ENCODE measurements at regions not wholly inside any gene's neighbourhood (a gene's known extent, or its start where the extent isn't known, plus 50 kb on each side); places are given as distances from the start of the nearest gene placed in this dataset.

GRCh38 chr12:67430708-67431335 lies 161.7 kb downstream of the CAND1 start:
- TF ChIP-seq, protein P1, sequence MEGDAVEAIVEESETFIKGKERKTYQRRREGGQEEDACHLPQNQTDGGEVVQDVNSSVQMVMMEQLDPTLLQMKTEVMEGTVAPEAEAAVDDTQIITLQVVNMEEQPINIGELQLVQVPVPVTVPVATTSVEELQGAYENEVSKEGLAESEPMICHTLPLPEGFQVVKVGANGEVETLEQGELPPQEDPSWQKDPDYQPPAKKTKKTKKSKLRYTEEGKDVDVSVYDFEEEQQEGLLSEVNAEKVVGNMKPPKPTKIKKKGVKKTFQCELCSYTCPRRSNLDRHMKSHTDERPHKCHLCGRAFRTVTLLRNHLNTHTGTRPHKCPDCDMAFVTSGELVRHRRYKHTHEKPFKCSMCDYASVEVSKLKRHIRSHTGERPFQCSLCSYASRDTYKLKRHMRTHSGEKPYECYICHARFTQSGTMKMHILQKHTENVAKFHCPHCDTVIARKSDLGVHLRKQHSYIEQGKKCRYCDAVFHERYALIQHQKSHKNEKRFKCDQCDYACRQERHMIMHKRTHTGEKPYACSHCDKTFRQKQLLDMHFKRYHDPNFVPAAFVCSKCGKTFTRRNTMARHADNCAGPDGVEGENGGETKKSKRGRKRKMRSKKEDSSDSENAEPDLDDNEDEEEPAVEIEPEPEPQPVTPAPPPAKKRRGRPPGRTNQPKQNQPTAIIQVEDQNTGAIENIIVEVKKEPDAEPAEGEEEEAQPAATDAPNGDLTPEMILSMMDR (IDR thresholded peaks at IDR 0.05; ENCODE audit: low read depth, low read length, missing control alignments): peak; percentile 11
- in situ Hi-C loops (cut with HindIII; ENCODE audit: low sequenced_read_pairs): no loop called here
- no peak overlapping the region for H3K4me3 ChIP-seq (ENCODE audit: low read depth, low read length)
- no peak for DNase-seq (ENCODE audit: low read depth)

DNA sequence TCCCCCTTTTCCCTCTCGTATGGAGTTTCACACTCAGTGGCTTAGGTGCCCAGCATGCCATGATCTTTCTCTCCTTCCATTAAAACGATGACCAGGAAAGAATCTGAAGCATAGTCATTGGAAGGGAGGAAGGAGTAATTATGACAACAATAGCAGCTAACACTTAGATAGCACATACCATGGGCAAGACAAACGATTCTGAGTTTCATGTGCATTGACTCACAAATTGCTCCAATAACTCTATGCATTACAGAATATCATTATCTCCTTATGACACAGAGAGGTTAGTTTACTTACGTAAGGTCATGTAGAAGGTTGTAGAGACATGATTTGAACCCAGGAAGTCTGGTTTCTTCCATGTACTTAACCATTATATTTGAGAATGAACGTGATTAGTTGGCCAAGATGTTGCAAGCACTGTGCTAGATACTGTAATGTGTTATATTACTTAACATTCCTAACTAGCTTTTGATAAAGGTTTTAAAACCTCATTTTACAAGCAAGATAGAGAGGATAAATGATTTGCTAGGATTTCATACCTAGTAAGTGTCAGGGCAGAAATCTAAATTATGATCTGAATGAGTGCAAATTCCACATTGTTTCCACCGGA lies 162.4 kb downstream of the CAND1 start:
- TF ChIP-seq, protein P1 (IDR thresholded peaks at IDR 0.05; ENCODE audit: low read depth, low read length, missing control alignments): no peak

GRCh38 chr12:67433385-67434175 lies 164.4 kb downstream of the CAND1 start:
- TF ChIP-seq, protein P1 (IDR thresholded peaks at IDR 0.05; ENCODE audit: low read depth, low read length, missing control alignments): no peak
- H3K4me3 ChIP-seq (ENCODE audit: low read depth, low read length): no peak overlapping the region
- no peak for DNase-seq (ENCODE audit: low read depth)
- in situ Hi-C loops (cut with HindIII; ENCODE audit: low sequenced_read_pairs): no loop called here

More for the DNA sequence above, 162.4 kb downstream of the CAND1 start:
- DNase-seq (ENCODE audit: low read depth): no peak
- in situ Hi-C loops (cut with HindIII; ENCODE audit: low sequenced_read_pairs): no loop called here
- no peak overlapping the region for H3K4me3 ChIP-seq (ENCODE audit: low read depth, low read length)

- TF ChIP-seq, protein P1 (IDR thresholded peaks at IDR 0.05; ENCODE audit: low read depth, low read length, missing control alignments): no peak
- H3K4me3 ChIP-seq (ENCODE audit: low read depth, low read length): no peak overlapping the region
- peak; percentile 88 for DNase-seq (ENCODE audit: low read depth)
- in situ Hi-C loops (cut with HindIII; ENCODE audit: low sequenced_read_pairs): no loop called here
Observed at GRCh38 chr12:67434671-67435370, 165.7 kb downstream of the CAND1 start.

DNA sequence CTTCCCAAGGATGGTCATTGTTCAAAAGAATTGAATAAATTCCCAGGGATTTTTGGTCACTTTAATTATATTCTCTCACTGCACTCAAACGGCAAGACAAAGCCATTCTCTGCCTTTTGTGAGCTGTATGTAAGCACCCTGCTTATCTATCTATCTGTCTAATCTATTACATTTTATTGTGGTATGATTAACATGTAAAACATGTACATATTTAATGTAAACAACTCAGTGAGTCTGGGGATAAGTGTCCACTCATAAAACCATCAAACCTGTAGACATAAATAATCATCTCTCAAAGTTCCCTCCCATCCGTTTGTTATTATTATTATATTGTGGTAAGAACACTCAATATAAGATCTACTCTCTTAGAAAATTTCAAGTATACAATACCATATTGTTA lies 167.1 kb downstream of the CAND1 start:
- H3K4me3 ChIP-seq (ENCODE audit: low read depth, low read length): no peak overlapping the region
- TF ChIP-seq, protein P1 (IDR thresholded peaks at IDR 0.05; ENCODE audit: low read depth, low read length, missing control alignments): no peak
- no peak for DNase-seq (ENCODE audit: low read depth)
- in situ Hi-C loops (cut with HindIII; ENCODE audit: low sequenced_read_pairs): no loop called here

- no peak overlapping the region for H3K4me3 ChIP-seq (ENCODE audit: low read depth, low read length)
- DNase-seq (ENCODE audit: low read depth): no peak
- in situ Hi-C loops (cut with HindIII; ENCODE audit: low sequenced_read_pairs): no loop called here
- TF ChIP-seq, protein P1 (IDR thresholded peaks at IDR 0.05; ENCODE audit: low read depth, low read length, missing control alignments): no peak
Observed at GRCh38 chr12:67437011-67437410, 167.9 kb downstream of the CAND1 start.

Data from astrocyte of the cerebellum (primary cell).